ENCODE measurements at regions not wholly inside any gene's neighbourhood (a gene's known extent, or its start where the extent isn't known, plus 50 kb on each side); places are given as distances from the start of the nearest gene placed in this dataset.

- TF ChIP-seq EP300 (IDR thresholded peaks at IDR 0.05) (no peak), CTCF (IDR thresholded peaks at IDR 0.05) (no peak), POLR2A (IDR thresholded peaks at IDR 0.05) (no peak)
Measured at GRCh38 chr1:169019419-169020058, 87.0 kb upstream of the ATP1B1 start.

Data from ovary (tissue), 3 donors.